Activated CD8-positive, alpha-beta memory T cell treated with anti-CD3 and anti-CD28 coated beads, Interleukin-2, amount 50 U/mL, for 4 hours (primary cell): ENCODE measurements at regions not wholly inside any gene's neighbourhood (a gene's known extent, or its start where the extent isn't known, plus 50 kb on each side); places are given as distances from the start of the nearest gene placed in this dataset.

ENCODE experiments used
- DNase-seq: peaks from one replicate; pipeline ENCODE4 v3.0.0-alpha.2; 2020

GRCh38 chr13:83958531-83958930, 76.3 kb upstream of the SLITRK1 start:
- no peak for DNase-seq

GRCh38 chr13:83955011-83955410, 72.7 kb upstream of the SLITRK1 start:
- no peak for DNase-seq

- no peak for DNase-seq
Observed at GRCh38 chr13:83953916-83954315, 71.6 kb upstream of the SLITRK1 start.

GRCh38 chr13:83950293-83950692, 68.0 kb upstream of the SLITRK1 start:
- no peak for DNase-seq

GRCh38 chr13:83943530-83944279, 61.4 kb upstream of the SLITRK1 start:
- no peak for DNase-seq

GRCh38 chr13:83941701-83942335, 59.5 kb upstream of the SLITRK1 start:
- DNase-seq, result no peak

- no peak for DNase-seq
Observed at GRCh38 chr13:83940742-83941141, 58.5 kb upstream of the SLITRK1 start.

GRCh38 chr13:83937579-83937978, 55.3 kb upstream of the SLITRK1 start:
- no peak for DNase-seq

GRCh38 chr13:83935566-83935965, 53.3 kb upstream of the SLITRK1 start:
- DNase-seq, result no peak
